ENCODE measurements at regions not wholly inside any gene's neighbourhood (a gene's known extent, or its start where the extent isn't known, plus 50 kb on each side); places are given as distances from the start of the nearest gene placed in this dataset.

DNA sequence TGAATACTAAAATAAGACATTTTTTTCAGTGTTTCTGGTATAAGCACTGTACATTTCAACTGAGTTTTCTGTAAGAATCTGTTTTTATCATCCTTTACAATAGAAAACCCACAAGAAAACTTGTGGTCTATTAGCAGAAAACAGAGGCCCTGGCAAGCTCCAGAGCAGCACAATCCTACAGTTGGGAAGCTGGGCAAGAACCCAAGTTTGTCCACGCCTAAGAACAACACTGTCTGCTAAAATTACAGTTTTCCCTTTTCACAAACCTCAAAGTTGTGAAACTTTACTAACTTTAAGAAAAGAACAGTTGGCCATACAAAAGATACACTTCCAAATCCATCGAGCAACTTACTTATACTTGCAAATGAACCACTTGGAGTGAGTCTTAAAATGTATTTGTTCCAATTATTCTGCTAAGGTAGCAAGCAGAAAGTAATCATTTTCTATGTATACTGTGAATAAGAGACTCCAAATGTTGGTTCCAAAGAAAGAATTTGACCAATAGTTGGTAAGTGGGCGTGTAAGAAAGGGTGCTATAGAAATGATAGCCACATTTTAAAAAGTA lies 982.0 kb upstream of the ARRDC3 start:
- no peak for DNase-seq (ENCODE audit: low spot score)
- TF ChIP-seq, protein P1, sequence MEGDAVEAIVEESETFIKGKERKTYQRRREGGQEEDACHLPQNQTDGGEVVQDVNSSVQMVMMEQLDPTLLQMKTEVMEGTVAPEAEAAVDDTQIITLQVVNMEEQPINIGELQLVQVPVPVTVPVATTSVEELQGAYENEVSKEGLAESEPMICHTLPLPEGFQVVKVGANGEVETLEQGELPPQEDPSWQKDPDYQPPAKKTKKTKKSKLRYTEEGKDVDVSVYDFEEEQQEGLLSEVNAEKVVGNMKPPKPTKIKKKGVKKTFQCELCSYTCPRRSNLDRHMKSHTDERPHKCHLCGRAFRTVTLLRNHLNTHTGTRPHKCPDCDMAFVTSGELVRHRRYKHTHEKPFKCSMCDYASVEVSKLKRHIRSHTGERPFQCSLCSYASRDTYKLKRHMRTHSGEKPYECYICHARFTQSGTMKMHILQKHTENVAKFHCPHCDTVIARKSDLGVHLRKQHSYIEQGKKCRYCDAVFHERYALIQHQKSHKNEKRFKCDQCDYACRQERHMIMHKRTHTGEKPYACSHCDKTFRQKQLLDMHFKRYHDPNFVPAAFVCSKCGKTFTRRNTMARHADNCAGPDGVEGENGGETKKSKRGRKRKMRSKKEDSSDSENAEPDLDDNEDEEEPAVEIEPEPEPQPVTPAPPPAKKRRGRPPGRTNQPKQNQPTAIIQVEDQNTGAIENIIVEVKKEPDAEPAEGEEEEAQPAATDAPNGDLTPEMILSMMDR (IDR thresholded peaks at IDR 0.05; ENCODE audit: extremely low read depth, missing control alignments) = no peak

DNA sequence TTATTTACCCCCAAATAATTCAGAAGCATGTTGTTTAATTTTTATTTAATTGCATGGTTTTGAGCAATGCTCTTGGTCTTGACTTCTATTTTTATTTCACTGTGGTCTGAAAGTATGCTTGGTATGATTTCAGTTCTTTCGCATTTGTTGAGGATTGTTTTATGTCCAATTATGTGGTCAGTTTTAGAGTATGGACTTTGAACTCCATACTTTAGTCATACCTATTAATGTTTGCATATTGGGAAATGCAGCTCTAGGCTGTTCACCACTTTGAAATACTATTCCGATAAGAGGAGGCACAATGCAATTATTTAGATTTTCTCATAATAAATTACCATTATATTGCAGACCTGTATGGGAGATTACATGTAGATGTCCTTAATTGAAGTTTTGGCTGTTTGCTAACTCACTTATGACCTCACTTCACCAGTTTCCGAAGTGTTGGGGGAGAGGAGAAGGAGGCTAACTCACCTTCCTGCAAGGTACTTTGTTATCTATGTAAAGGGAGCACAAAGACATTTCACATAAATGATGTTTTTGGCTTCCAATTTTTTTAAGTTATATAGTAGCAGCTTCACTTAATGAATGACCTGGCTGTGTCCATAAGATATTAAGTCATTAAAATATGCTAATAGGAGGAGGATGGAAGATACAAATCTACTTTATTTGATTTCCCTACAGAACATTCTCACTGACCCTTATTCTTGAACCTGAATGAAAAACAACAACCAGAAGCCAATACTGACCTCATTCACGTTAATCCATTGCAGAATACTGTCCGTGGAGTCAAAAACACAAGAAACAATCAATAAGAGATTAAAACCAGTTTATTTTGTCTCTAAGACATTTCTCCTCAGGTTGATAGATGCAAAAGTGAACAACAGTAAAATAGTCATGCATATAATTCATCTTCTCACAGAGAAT lies 970.3 kb upstream of the ARRDC3 start:
- no peak for DNase-seq (ENCODE audit: low spot score)
- TF ChIP-seq, protein P1 (IDR thresholded peaks at IDR 0.05; ENCODE audit: extremely low read depth, missing control alignments) = no peak

- DNase-seq (ENCODE audit: low spot score) = no peak
Observed at GRCh38 chr5:92337772-92338234, 954.7 kb upstream of the ARRDC3 start.

DNA sequence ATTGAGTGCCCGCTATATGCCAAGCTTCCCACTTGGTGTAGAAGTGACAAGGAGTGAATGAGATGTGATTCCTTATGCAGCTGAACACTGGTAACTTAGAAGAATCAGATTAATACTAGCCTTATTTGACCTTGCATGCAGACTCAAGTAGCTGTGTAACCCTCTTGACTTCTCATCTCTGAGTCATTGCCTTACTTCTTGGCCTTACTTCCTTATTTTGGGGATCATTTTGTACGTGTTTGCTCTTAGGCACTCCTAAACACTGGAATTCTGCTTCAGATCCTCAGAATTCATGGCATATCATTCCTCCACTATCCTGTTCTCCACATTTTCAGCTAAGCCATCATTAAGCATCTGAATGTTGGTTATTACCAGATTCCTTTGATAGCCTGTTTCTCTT lies 948.9 kb upstream of the ARRDC3 start:
- no peak for DNase-seq (ENCODE audit: low spot score)
- TF ChIP-seq, protein P1 (IDR thresholded peaks at IDR 0.05; ENCODE audit: extremely low read depth, missing control alignments) = no peak

More at GRCh38 chr5:92337772-92338234, 954.7 kb upstream of the ARRDC3 start:
- TF ChIP-seq, protein P1 (IDR thresholded peaks at IDR 0.05; ENCODE audit: extremely low read depth, missing control alignments) = no peak

GRCh38 chr5:92330365-92330764 lies 947.2 kb upstream of the ARRDC3 start:
- no peak for DNase-seq (ENCODE audit: low spot score)
- TF ChIP-seq, protein P1 (IDR thresholded peaks at IDR 0.05; ENCODE audit: extremely low read depth, missing control alignments) = no peak

DNA sequence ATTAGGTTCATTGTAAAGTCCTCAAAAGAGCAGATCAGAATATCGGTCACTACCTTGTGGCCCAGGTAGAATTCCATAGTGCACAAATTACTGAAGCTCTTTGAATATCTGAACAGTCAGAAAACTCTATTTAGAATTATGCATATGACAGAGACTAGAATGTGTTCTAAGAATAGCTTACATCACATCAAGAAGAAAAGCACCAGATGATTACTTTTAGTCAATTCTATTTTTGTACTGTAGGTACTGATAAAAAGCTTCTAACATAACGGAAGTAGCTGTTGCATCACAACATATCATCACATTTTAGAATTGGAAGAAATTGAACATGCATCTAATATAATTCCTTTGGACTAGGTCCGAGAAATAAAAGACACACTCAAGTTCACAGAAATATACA lies 946.6 kb upstream of the ARRDC3 start:
- TF ChIP-seq, protein P1 (IDR thresholded peaks at IDR 0.05; ENCODE audit: extremely low read depth, missing control alignments) = no peak
- no peak for DNase-seq (ENCODE audit: low spot score)

DNA sequence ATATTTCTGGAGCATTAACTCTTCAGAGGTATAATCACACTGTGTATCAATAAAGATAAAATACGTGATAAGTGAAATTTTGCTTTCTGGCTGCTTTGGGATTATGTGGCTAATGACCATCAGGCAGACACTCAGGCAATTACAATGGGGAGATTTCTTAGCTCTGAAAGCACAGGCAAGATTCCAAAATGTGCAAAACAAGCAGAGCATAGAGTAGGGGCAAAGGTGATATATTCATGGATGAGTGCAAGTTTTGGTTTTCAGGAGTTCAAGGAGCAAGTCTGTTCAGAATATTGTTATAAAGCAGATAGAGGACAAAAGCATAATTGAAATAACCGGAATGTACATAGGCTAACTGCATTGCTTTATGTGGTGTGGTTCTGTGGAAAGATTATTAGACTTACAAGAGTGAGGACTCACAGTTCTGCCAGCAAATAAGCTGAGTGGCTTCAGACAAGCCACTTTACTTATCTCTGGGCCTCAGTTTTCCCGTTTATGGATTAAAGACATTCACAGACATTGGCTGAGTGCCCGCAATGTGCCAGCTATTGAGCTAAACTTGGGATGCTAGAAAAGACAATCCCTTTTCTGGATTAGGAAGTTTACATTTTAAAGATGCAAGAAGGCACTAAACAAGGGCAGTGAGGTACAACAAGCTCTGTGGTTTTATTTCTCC lies 945.6 kb upstream of the ARRDC3 start:
- no peak for DNase-seq (ENCODE audit: low spot score)
- TF ChIP-seq, protein P1 (IDR thresholded peaks at IDR 0.05; ENCODE audit: extremely low read depth, missing control alignments) = no peak

Measured in GM20000 (cell line).